ENCODE measurements at regions not wholly inside any gene's neighbourhood (a gene's known extent, or its start where the extent isn't known, plus 50 kb on each side); places are given as distances from the start of the nearest gene placed in this dataset.
"Not testable (repeated sequence)": the region's sequence is repeated elsewhere in the genome, so short reads cannot be mapped to it uniquely, and the experiment has no call there.

- Histone ChIP-seq H3K27me3 (no peaks in the 10 kb centered on the region), H3K9ac (no peak overlapping the region), H3K4me1 (peaks cover 0 to 19% (median 11%) of the 10 kb centered on the region in 10 experiments; a peak in 13 of 20 replicates), H3K36me3 (no peaks in the 10 kb centered on the region), H3K4me3 (no peak overlapping the region), H4K20me1 (no peaks in the 10 kb centered on the region), H3K9me3 (replicated peaks in 1 of 11) (peaks cover 0 to 19% (median 11%) of the 10 kb centered on the region in 11 experiments; a peak in 15 of 22 replicates), H3K27ac (no peak overlapping the region), H3K4me2 (no peak overlapping the region)
- TF ChIP-seq Cebpa-rat (IDR thresholded peaks at IDR 0.05), result no peak
These were observed 80.9 kb upstream of the SLC66A3 start for GRCh38 chr2:11074246-11074820.

DNA sequence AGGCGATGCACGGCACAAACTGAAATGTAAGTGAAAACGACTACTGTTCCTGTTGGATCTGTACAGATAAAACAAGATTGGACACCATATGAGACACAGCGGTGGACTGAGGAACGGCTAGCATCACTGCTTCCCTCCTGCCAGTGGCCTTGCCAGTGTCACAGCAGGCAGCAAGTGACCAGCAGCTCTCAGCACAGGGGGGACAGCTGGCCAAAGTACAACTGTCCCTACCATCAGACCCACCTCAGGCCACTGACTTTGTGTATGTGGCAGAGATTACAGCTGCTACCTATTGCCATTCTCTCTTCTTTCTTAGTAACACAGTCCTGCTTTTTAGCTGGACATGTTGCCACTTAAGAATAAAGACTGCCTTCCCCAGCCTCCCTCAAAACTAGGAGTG, 80.0 kb upstream of the SLC66A3 start:
- TF ChIP-seq Cebpa-rat (IDR thresholded peaks at IDR 0.05), result no peak
- Histone ChIP-seq H3K4me3 (no peak overlapping the region), H3K27ac (no peak overlapping the region), H3K9me3 (replicated peaks in 1 of 11) (peaks cover 0 to 19% (median 11%) of the 10 kb centered on the region in 11 experiments; a peak in 15 of 22 replicates), H3K4me1 (peaks cover 0 to 19% (median 11%) of the 10 kb centered on the region in 10 experiments; a peak in 13 of 20 replicates), H3K9ac (no peak overlapping the region), H3K4me2 (no peak overlapping the region), H4K20me1 (no peaks in the 10 kb centered on the region), H3K27me3 (no peaks in the 10 kb centered on the region), H3K36me3 (no peaks in the 10 kb centered on the region)

- Histone ChIP-seq H3K9ac (no peak overlapping the region), H3K27me3 (no peaks in the 10 kb centered on the region), H4K20me1 (no peaks in the 10 kb centered on the region), H3K9me3 (replicated peaks in 1 of 11) (peaks cover 0 to 2% (median 0%) of the 10 kb centered on the region in 11 experiments; a peak in 3 of 22 replicates), H3K36me3 (no peaks in the 10 kb centered on the region), H3K27ac (no peak overlapping the region), H3K4me2 (no peak overlapping the region), H3K4me3 (no peak overlapping the region), H3K4me1 (peaks cover 0 to 8% (median 2%) of the 10 kb centered on the region in 10 experiments; a peak in 11 of 20 replicates)
- TF ChIP-seq Cebpa-rat (IDR thresholded peaks at IDR 0.05), result no peak
These were observed 77.9 kb upstream of the SLC66A3 start for GRCh38 chr2:11077411-11077810.

- no peak overlapping the region for H3K9ac ChIP-seq
- H3K27ac ChIP-seq, result no peak overlapping the region
- H3K27me3 ChIP-seq, result no peaks in the 10 kb centered on the region
These were observed 76.0 kb upstream of the SLC66A3 start for GRCh38 chr2:11079136-11079824.

DNA sequence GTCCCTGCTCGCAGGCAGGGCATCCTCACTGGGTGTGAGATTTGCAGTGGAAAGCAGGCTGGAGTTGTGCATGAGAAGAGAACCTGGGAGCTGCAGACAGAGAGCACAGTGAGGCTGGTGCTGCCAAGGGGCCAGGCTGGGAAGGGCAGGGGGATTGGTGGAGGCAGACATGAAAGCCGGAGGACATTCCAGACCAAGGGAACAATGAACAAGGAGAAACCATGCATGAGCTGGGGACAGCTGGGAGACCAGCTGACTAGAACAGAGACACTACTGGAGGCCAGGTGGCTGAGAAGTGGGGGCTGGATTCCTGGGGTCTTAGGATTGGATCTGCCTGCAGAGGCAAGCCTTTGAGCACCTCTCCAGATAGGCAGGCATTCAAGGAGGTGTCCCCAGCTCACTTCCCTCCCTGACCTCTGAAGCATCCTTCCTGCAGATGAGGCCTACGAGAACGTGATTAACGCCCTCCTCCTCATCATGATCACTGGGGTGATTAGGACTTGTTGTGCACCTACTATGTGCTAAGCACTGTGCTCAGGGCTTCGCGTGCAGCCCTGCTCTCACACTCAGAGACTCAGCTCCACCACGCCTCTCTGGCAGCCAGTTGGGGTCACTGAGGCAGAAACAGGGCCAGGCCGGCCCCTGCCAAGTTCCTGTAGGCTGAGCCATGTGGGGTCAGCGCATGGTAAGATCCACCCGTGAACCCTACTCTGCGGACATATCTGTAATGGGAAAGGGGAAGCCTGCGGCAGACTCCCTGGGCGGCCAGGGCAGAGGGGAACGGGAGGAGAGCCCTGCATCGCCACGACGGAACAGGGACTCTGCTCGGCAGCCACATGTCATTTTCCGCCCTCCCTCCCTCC, 74.8 kb upstream of the SLC66A3 start:
- Histone ChIP-seq H3K4me3 (no peak overlapping the region), H3K4me1 (no peaks in the 10 kb centered on the region), H3K4me2 (no peak overlapping the region), H3K27ac (no peak overlapping the region), H3K9me3 (replicated peaks in 1 of 11) (no peaks in the 10 kb centered on the region), H3K27me3 (no peaks in the 10 kb centered on the region), H3K9ac (no peak overlapping the region), H3K36me3 (no peaks in the 10 kb centered on the region), H4K20me1 (no peaks in the 10 kb centered on the region)
- TF ChIP-seq Cebpa-rat (IDR thresholded peaks at IDR 0.05), result no peak

More at GRCh38 chr2:11079136-11079824, 76.0 kb upstream of the SLC66A3 start:
- Histone ChIP-seq H3K9me3 (replicated peaks in 1 of 11) (no peaks in the 10 kb centered on the region), H3K4me2 (no peak overlapping the region), H3K4me3 (no peak overlapping the region), H3K4me1 (no peaks in the 10 kb centered on the region), H3K36me3 (no peaks in the 10 kb centered on the region), H4K20me1 (no peaks in the 10 kb centered on the region)
- no peak for TF ChIP-seq Cebpa-rat (IDR thresholded peaks at IDR 0.05)

DNA sequence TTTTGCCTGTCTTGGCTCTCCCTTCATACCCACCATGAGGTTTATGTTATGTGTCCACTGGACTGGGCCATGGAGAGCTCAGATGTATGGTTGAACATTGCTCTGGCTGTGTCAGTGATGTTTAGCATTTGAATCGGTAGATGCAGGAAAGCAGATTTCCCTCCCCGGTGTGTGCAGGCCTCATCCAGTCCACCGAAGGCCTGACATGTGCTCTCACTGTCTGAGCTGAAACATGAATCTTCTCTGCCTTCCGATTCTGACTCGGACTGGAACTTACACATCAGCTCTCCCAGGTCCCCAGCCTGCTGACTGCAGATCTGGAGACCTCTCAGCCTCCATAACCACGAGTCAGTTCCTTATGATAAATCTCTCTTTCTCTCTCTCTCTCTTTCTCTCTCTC, 72.4 kb upstream of the SLC66A3 start:
- no peak overlapping the region for H3K4me2 ChIP-seq
- H3K9ac ChIP-seq, result no peak overlapping the region
- no peaks in the 10 kb centered on the region for H4K20me1 ChIP-seq
- H3K36me3 ChIP-seq, result no peaks in the 10 kb centered on the region
- no peak for TF ChIP-seq Cebpa-rat (IDR thresholded peaks at IDR 0.05)
- no peaks in the 10 kb centered on the region for H3K4me1 ChIP-seq
- H3K27me3 ChIP-seq, result no peaks in the 10 kb centered on the region
- no peak overlapping the region for H3K4me3 ChIP-seq
- H3K9me3 ChIP-seq (replicated peaks in 1 of 11), result no peaks in the 10 kb centered on the region
- H3K27ac ChIP-seq, result no peak overlapping the region

GRCh38 chr2:11088821-11089220, 66.4 kb upstream of the SLC66A3 start:
- H3K27me3 ChIP-seq; H3K4me2 ChIP-seq; H3K9me3 ChIP-seq (replicated peaks in 1 of 11); H3K36me3 ChIP-seq; H3K27ac ChIP-seq; H3K9ac ChIP-seq; H3K4me1 ChIP-seq; H4K20me1 ChIP-seq; H3K4me3 ChIP-seq: not testable (repeated sequence)

GRCh38 chr2:11090187-11090586, 65.1 kb upstream of the SLC66A3 start:
- Histone ChIP-seq H4K20me1 (no peaks in the 10 kb centered on the region), H3K36me3 (no peaks in the 10 kb centered on the region), H3K27me3 (no peaks in the 10 kb centered on the region), H3K9me3 (replicated peaks in 1 of 11) (no peaks in the 10 kb centered on the region), H3K4me3 (no peak overlapping the region), H3K9ac (no peak overlapping the region), H3K4me1 (peaks cover 0 to 9% (median 0%) of the 10 kb centered on the region in 10 experiments; a peak in 5 of 20 replicates), H3K27ac (no peak overlapping the region), H3K4me2 (no peak overlapping the region)
- no peak for TF ChIP-seq Cebpa-rat (IDR thresholded peaks at IDR 0.05)

GRCh38 chr2:11092701-11093335, 62.4 kb upstream of the SLC66A3 start:
- H3K27ac ChIP-seq, result no peak overlapping the region
- H3K36me3 ChIP-seq, result no peaks in the 10 kb centered on the region
- H3K4me2 ChIP-seq, result no peak overlapping the region
- no peaks in the 10 kb centered on the region for H4K20me1 ChIP-seq
- H3K9ac ChIP-seq, result no peak overlapping the region
- H3K4me1 ChIP-seq, result peaks cover 0 to 10% (median 0%) of the 10 kb centered on the region in 10 experiments; a peak in 5 of 20 replicates
- H3K27me3 ChIP-seq, result no peaks in the 10 kb centered on the region
- H3K9me3 ChIP-seq (replicated peaks in 1 of 11), result no peaks in the 10 kb centered on the region
- TF ChIP-seq Cebpa-rat (IDR thresholded peaks at IDR 0.05), result no peak
- H3K4me3 ChIP-seq, result no peak overlapping the region

Data from BLaER1 treated with 17β-estradiol and CSF1 and Interleukin-3, amounts not matched to agents 10 nM and 100 nM (cell line).